PC-9 (cell line): ENCODE measurements at regions not wholly inside any gene's neighbourhood (a gene's known extent, or its start where the extent isn't known, plus 50 kb on each side); places are given as distances from the start of the nearest gene placed in this dataset.

Experiments
- BruUV-seq: library from RNA; stranded (reverse); fragments of 400-500 nt; replicated peaks from 2 replicates; lab custom pipeline; 2021; lab: Mats Ljungman, UMichigan
- CTCF ChIA-PET: fragments of 300-600 bp; sonication (Branson Sonifier 250); formaldehyde crosslinking; loops from one replicate; lab custom pipeline; 2022; ENCODE audit warnings: antibody characterized with exemption; lab: Charles Lee
- POLR2A ChIA-PET: fragments of 300-600 bp; sonication (Branson Sonifier 250); formaldehyde crosslinking; loops from one replicate; lab custom pipeline; 2022; ENCODE audit warnings: antibody characterized with exemption; ENCODE audit not compliant: unreplicated experiment; lab: Charles Lee
- DNase-seq, 2 experiments: peaks; one replicate each; pipeline versions ENCODE4 v3.0.0 to v3.0.0-alpha.2; 2015 to 2022; ENCODE audit warnings: mixed read lengths in 1 of 2
- H2AFZ ChIP-seq: fragments of 200-600 bp; sonication (generic); 2 replicates; pipeline ENCODE4 v1.8.1; 2017; ENCODE audit warnings: antibody characterized with exemption
- H3F3A ChIP-seq: fragments of 200-600 bp; sonication (generic); 2 replicates; pipeline ENCODE4 v1.8.1; 2017; ENCODE audit warnings: antibody characterized with exemption, mild to moderate bottlenecking, low read depth; ENCODE audit not compliant: insufficient read depth
- H3K27ac ChIP-seq: fragments of 200-600 bp; sonication (generic); 2 replicates; pipeline ENCODE4 v1.6.1; 2016; ENCODE audit warnings: mixed run types
- H3K27me3 ChIP-seq: fragments of 200-600 bp; sonication (generic); 2 replicates; pipeline ENCODE4 v1.6.1; 2016; ENCODE audit warnings: low read depth, mixed run types; ENCODE audit not compliant: insufficient read depth
- H3K36me3 ChIP-seq: fragments of 200-600 bp; sonication (generic); 2 replicates; pipeline ENCODE4 v1.6.1; 2016; ENCODE audit warnings: low read depth, mixed run types
- H3K4me1 ChIP-seq: fragments of 200-600 bp; sonication (generic); replicated peaks from 2 replicates; pipeline ENCODE4 v1.6.1; 2016; ENCODE audit warnings: mixed run types; ENCODE audit not compliant: insufficient read depth
- H3K4me2 ChIP-seq: fragments of 200-600 bp; sonication (generic); 2 replicates; pipeline ENCODE4 v1.6.1; 2017; ENCODE audit warnings: mixed run types
- H3K4me3 ChIP-seq: fragments of 200-600 bp; sonication (generic); 2 replicates; pipeline ENCODE4 v1.6.1; 2016; ENCODE audit warnings: mixed run types
- H3K79me2 ChIP-seq: fragments of 200-600 bp; sonication (generic); 2 replicates; pipeline ENCODE4 v1.6.1; 2017; ENCODE audit warnings: low read depth, mixed run types
- H3K9me2 ChIP-seq: fragments of 200-600 bp; sonication (generic); 2 replicates; pipeline ENCODE4 v1.8.1; 2017; ENCODE audit warnings: mild to moderate bottlenecking; ENCODE audit not compliant: insufficient read depth
- H3K9me3 ChIP-seq: fragments of 200-600 bp; sonication (generic); 2 replicates; pipeline ENCODE4 v1.8.1; 2016; ENCODE audit warnings: low read depth; ENCODE audit not compliant: insufficient read depth
- H4K20me1 ChIP-seq: fragments of 200-600 bp; sonication (generic); 2 replicates; pipeline ENCODE4 v1.8.1; 2017; ENCODE audit not compliant: insufficient read depth
- CTCF ChIP-seq: fragments of 200-600 bp; sonication (generic); conservative IDR thresholded peaks from 2 replicates; pipeline ENCODE4 v1.6.1; 2017; ENCODE audit warnings: mixed run types, antibody characterized with exemption, mild to moderate bottlenecking, moderate library complexity
- EZH2 ChIP-seq: fragments of 200-600 bp; sonication (generic); IDR thresholded peaks from 2 replicates; pipeline ENCODE4 v1.8.0; 2017; ENCODE audit warnings: antibody characterized with exemption, low read depth
- intact Hi-C: fragments of 100-400 bp; cut with micrococcal nuclease; formaldehyde crosslinking; loops from one replicate; pipeline ENCODE4 v1.10.0; 2022; ENCODE audit not compliant: unreplicated experiment

- no peak for TF ChIP-seq CTCF
- no peak for TF ChIP-seq EZH2
- Histone ChIP-seq H2AFZ (no peak overlapping the region), H3K79me2 (no peaks in the 10 kb centered on the region), H3K27me3 (no peaks in the 10 kb centered on the region), H3K4me1 (0 out of 2 replicates have a peak, but pooled peaks cover 9% of the 10 kb centered on the region), H3K4me2 (no peak overlapping the region), H3K9me3 (no peaks in the 10 kb centered on the region), H3K9me2 (no peaks in the 10 kb centered on the region), H3K36me3 (no peaks in the 10 kb centered on the region), H3K27ac (no peak overlapping the region), H3F3A (no peaks in the 10 kb centered on the region), H4K20me1 (no peaks in the 10 kb centered on the region), H3K4me3 (no peak overlapping the region)
- CTCF ChIA-PET, result no interaction called here
- DNase-seq, result no peak
- POLR2A ChIA-PET, result no interaction called here
- intact Hi-C loops, result no loop called here
- no TSS peak for BruUV-seq
These were observed 121.5 kb upstream of the CTAGE1 start for GRCh38 chr18:22539051-22539765.

GRCh38 chr18:22541232-22541631 lies 123.5 kb upstream of the CTAGE1 start:
- Histone ChIP-seq H3K79me2 (no peaks in the 10 kb centered on the region), H3K27ac (no peak overlapping the region), H3K4me3 (no peak overlapping the region), H2AFZ (no peak overlapping the region), H3K27me3 (no peaks in the 10 kb centered on the region), H4K20me1 (no peaks in the 10 kb centered on the region), H3K9me2 (no peaks in the 10 kb centered on the region), H3F3A (no peaks in the 10 kb centered on the region), H3K36me3 (no peaks in the 10 kb centered on the region), H3K9me3 (no peaks in the 10 kb centered on the region), H3K4me1 (0 out of 2 replicates have a peak, but pooled peaks cover 10% of the 10 kb centered on the region), H3K4me2 (no peak overlapping the region)
- intact Hi-C loops, result no loop called here
- no TSS peak for BruUV-seq
- no peak for DNase-seq
- TF ChIP-seq CTCF (no peak), EZH2 (no peak)
- ChIA-PET POLR2A (no interaction called here), CTCF (no interaction called here)

GRCh38 chr18:22542406-22542835 lies 124.7 kb upstream of the CTAGE1 start:
- H2AFZ ChIP-seq, result no peak overlapping the region
- intact Hi-C loops, result no loop called here

More at GRCh38 chr18:22542406-22542835, 124.7 kb upstream of the CTAGE1 start:
- peak; percentile 35 to 42 for DNase-seq
- CTCF ChIA-PET, result no interaction called here
- Histone ChIP-seq H3K9me2 (no peaks in the 10 kb centered on the region), H3F3A (no peaks in the 10 kb centered on the region), H3K27me3 (no peaks in the 10 kb centered on the region), H3K4me2 (no peak overlapping the region), H3K36me3 (no peaks in the 10 kb centered on the region), H3K4me3 (no peak overlapping the region), H3K27ac (no peak overlapping the region), H3K4me1 (0 out of 2 replicates have a peak, but pooled peaks cover 10% of the 10 kb centered on the region), H3K79me2 (no peaks in the 10 kb centered on the region), H3K9me3 (no peaks in the 10 kb centered on the region), H4K20me1 (no peaks in the 10 kb centered on the region)
- no TSS peak for BruUV-seq
- POLR2A ChIA-PET, result no interaction called here
- TF ChIP-seq CTCF, result no peak
- TF ChIP-seq EZH2, result no peak
